ENCODE measurements at regions not wholly inside any gene's neighbourhood (a gene's known extent, or its start where the extent isn't known, plus 50 kb on each side); places are given as distances from the start of the nearest gene placed in this dataset.

DNA sequence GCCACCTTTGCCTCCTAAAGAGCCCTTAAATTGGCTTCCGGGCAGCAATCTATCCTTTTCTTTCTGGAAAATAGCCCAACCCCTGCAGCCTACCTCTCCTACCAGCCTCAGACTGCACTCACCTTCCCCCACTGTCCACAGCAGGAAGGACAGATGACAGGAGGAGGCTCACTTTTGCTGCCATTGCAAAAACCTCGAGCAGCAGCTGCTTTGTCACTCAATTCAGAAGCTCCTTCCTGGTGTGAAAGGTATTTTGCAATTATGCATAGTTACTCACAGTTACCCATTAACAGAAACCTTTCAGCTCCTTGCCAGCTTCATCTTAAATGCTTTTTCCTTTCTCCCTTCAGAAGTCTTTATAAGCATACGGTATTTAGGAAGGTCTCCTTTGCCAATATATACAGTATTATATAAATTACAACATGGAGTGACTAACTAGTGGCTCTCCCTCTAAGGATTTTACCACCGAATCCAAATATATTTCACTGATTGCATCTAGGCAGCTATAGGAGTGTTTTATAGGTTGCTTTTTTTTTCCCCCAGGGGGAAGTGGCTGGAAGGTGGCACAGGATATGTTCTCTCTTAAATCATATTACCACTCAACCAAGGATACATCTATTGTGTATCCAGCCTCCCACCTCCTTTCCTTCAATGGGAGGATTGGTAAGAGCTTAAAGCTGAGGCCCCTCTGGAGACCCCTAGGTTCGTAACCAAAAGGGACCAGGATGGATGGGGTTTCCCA lies 142.1 kb upstream of the IPO9 start:
- no peak for DNase-seq (ENCODE audit: low read depth)

DNA sequence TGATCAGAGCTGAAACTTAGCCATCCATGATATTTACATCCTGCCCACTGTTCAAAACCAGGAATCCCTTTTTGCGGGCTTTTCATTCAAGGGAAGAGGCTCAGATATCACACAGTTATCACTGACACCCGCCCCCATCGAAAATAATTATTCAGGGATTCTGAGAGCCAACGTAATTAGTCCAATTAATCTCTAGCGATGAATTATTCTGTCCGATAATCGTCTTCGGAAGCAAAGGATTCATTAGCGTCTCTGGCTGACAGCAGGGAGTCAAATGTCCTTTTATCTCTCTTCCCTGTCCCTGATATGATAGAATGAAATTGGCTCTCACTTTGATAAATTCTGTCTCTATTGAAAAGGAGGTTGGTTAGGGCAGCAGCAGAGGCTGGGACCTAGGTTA lies 140.4 kb upstream of the IPO9 start:
- DNase-seq (ENCODE audit: low read depth): no peak

DNA sequence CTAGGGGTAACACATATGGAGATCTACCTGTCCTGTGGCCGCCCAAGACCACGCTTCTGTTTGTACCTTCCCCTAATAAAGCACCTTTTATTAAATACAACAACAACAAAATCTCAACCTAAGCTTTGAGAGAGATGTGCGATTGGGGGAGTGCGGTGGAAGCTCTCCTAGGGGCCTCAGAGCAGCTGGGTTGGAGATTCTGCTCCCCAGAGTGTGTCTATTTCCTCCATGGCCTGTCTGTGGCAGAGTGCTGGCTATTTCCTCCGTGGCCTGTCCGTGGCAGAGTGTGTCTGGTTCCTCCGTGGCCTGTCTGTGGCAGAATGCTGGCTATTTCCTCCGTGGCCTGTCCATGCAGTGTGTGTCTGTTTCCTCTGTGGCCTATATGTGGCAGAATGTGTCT lies 139.3 kb upstream of the IPO9 start:
- no peak for DNase-seq (ENCODE audit: low read depth)

DNA sequence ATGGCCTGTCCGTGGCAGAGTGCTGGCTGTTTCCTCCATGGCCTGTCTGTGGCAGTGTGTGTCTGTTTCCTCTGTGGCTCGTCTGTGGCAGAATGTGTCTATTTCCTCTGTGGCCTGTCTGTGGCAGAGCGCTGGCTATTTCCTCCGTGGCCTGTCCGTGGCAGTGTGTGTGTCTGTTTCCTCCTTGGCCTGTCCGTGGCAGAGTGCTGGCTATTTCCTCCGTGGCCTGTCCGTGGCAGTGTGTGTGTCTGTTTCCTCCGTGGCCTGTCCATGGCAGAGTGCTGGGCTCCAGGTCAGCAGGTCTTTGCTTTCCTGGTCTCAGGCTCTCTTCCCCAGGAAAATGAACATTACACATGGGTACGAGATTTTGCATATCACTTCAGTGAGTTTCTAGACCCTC lies 138.4 kb upstream of the IPO9 start:
- no peak for DNase-seq (ENCODE audit: low read depth)

DNA sequence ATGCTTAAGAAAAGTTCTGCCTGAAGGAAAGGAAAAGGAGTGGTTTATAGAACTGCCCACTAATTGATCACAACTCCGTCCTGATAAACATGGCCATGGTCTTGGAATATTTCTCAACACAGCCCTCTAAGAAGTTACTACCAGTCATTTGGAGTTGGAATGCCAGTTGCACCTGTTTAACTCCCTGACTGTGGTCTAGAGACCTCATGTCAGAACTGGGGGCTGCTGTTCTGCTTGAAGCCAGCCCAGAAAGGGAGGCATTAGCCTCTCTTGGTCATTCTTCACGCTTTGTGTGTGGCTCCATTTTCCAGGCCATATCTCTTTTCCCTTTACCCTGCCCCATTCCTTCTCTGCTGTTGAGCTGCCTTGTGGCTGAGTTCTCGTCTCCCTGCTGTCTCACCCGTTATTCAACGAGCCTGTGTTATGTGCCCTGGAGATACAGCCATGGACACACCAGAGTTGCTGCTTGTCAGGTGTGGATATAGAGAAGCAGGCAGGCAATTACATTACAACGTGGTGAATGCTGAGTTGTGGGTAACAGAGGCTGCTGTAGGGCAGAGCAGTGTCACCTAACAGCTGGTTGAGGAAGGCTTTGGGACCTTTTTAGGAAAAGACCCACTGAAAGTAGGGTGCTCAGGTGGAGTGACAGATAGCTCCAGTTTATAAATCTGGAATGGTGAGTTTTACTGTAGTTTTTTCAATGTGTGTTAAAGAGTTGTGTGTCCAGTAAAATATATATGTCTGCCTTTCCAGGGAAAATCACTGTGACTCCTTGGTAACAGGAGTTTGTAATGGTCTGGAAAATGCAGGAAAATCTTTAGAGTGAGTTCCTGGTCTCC lies 137.0 kb upstream of the IPO9 start:
- DNase-seq (ENCODE audit: low read depth): no peak

DNA sequence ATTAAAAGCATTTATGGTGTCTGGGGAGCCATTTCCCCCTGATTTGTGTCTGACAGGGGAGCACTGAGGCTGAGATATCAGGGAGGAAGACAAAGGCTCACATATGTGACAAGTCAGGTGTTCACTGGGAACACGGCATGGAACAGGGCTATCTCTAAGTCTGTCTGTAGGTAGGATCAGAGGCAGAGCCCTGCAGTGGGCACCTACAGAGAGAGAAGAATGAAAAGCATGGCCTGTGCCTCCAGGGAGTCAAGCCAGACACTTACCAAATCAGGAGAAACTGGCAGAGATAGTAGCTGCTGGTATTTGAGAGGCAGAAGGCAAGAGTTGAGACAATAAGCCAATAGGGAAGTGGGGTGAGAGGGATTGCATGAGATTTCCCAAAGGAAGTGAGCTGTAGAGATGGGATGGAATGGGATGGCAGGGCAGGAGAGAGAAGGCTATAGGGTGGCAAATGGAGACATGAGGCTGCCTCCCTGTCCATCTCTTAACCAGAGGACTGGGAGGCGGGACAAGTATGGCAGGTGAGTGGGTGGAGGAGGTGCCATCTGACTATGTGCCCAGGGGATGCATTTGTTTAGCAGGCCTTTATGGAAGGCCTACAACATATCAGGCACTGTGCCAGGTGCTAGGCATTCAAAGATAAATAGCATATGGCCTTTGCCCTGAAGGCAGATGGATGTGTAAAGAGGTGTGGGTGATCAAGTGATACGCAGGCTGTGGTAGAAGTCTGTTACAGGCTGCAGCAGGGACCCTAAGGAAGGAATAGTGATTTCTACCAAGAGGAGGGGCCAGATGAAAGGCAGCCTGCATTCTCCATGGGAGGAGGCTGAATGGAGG lies 136.2 kb upstream of the IPO9 start:
- no peak for DNase-seq (ENCODE audit: low read depth)

DNA sequence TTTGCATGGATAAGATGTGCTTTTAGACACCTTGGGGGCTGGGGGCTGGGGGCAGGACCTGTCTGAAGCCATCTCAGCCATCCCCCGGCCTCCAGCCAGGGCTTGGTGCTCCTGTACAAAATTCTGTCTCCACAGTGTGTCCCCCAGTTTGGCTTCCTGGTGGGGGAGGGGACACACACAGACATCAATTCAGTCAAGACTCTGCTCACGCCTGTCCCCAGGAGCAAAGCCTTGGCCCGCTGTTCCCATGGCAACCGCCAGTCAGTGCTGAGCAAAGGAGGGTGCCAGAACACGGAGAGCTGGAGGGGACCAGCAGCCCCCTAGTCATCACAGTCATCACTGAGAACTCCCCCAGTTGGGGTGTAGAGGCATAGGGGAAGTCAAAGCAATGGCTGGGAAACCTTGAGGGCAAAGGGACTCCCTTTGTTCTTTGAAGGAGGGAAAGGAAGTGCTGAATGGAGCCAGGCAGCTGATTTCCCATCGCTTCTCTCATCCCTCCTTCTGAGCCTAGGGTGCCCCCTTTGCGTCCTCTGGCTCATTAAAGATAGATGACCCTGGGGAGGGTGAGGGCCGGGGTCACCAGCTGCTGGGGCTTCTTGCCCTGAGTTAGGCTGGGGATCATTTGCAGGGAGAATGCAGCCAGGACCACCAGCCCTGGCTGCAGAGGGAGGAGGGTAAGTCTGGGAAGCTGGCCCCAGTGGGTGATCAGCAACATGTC lies 134.9 kb upstream of the IPO9 start:
- no peak for DNase-seq (ENCODE audit: low read depth)

DNA sequence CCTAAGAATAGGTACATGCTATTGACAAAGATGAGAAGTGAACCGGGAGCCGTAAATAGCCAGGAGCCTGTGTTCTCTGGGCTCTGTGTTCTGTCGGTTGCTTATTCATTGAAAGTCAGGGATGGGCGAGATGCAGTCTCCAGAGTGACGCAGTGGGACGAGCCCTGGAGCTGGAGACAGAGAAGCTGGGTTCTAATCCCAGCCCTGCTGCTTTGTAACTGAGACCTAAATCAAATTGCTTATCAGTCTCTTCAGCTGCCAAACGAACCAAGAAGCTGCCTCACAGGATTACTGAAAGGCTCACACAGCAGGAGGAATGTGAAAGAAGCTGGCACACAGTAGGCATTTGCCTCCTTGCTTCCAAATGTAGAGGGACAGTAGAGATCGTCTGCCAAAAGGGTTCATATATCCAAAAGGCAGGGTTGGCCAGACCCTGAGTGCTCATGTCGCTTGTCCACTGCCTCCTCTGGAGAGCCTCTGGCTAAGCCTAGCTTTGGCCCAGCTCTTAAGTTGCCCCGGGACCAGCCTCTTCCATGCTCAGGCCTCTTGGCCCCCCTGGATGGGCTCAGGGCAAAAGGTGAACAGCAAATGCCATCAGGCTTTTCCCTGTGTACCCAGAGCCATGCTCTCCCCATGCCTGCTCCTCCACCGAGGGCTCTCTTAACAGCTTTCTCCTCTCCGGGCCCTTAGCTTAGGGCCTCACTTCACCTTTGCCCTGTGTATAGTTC lies 134.2 kb upstream of the IPO9 start:
- DNase-seq (ENCODE audit: low read depth): no peak

DNA sequence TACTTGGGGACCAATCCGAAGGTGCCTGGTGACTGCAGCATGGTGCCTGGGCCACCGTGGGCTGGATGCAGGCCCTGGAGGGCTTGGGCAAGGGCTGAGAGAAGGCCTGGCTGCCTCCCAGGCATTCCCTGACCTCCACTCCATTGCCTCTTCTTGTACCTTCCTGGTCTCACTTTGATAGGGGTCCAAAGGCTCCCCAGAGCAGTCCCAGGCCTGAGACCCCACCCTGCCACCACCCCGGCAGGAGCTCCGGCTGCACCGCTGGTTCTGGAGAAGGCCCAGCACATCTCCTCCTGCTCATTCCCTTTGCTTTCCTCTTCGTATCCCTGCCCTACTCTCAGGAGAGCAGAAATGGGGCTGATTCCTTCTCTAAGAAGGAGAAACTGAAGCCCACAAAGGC lies 133.3 kb upstream of the IPO9 start:
- no peak for DNase-seq (ENCODE audit: low read depth)

DNA sequence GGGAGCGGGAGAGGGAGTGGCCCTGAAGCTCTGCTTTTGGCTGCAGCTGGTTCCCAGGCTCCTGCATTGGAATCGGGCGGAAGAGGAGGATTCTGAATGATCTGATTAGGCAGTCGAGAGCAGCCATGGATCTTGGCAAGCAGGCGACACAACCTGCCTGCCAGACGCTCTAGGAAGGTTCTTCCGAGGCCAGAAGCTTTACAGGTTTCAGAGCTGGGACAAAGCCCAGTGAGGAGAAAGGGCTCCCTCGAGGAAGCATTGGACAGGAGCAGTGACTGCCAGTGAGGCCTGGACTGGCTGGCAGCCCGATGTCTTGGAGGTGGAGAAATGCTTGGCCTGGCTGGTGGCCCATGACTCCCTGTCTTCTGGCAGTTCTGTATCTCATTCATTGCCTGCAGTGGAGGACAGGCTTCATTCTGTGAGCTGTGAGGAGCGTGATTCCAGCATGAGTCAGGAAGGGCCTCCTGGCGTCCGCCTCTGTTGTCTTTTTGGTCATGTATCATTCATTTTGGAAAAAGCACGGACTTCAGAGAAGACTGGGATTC lies 132.7 kb upstream of the IPO9 start:
- peak; percentile 96 for DNase-seq (ENCODE audit: low read depth)

DNA sequence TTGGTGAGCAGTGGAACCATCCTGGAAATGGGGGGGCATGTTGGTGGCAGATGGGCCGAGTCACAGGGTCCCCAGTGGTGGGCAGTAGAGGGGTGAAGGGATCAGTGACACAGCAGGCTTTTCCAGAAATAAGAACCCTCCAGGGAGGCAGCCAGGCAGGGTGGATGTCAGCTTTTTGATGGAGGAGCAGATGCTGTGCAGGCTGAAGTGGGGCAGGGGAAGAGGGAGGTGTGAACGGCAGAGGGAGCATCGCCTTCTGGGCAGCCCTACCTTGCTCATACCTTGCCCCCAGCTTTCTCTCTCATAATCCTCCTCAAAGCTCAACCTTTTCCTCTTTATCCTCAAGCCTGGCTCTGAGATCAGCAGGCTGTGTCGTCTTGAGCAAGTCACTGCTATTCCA lies 131.8 kb upstream of the IPO9 start:
- no peak for DNase-seq (ENCODE audit: low read depth)

DNA sequence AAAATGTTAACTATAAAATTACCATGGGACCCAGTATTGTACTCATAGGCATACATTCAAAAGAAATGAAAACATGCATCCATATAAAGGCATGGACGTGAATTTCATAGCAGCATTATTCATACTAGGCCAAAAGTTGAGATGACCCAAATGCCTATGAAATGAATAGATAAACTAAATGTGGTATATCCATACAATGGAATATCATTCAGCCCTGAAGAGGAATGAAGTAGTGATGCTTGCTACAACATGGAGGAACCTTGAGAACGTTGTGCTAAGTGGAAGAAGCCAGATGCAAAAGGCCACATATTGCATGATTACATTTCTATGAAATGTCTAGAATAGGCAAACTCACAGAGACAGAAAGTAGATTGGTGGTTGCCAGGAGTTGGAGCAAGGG lies 127.1 kb upstream of the IPO9 start:
- no peak for DNase-seq (ENCODE audit: low read depth)

DNA sequence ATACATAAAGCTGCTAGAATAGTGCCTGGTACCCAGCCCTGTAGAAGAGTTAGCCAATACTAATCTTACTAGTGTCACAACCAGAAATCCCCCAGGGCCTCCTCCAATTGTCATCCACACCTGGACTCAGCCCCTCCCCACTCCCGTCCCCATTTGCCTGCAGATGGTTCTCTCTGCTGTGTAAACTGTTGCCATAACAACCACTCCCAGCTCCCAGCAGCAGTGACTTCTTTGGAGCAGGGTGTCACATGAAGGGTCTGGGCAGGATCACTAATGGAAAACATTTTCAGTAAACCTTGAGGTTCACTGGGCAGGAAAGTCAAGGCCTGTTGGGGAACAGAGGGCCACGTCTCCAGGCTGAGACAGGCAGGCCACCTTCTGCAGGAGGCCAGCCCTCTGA lies 126.0 kb upstream of the IPO9 start:
- DNase-seq (ENCODE audit: low read depth): no peak

DNA sequence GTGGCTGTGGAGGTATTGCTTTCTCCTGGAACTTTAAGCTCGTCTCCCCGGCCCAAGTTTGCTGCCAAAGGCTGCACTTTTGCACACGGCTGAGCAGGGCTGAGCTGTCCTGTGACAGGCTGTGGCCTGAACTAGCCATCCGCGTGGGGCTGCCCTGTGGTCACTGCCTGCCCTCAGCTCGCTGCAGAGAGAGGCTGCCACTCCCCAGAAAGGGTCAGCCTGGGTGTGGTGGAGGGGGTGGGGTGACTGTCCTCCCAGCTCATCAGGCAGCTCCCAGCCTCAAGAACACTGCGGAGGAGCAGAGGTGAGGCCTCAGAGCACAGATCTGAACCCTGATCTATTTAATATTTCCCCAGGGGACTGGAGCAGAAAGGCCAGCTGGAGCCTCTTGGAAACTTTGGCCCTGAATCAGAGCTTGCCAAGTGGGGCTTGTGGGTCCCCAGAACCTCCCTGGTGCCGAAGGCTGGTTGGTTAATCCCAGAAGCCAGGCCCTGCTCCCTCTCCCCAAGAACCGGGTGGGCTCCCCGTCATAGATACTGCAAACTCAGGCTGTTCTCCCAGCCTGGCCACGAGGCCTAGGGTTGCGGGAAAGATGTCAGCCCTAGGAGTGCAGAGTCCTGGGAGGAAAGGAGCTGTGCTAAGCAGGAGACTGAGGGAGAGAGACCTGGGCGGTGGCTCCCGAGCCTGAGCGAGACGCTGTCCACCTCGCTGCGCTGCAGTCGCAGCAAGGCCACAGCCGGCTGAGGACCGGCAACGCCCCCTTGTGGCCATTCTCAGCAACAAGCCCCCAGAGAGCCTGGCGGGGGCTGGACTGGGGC lies 125.1 kb upstream of the IPO9 start:
- DNase-seq (ENCODE audit: low read depth): peak; percentile 69

DNA sequence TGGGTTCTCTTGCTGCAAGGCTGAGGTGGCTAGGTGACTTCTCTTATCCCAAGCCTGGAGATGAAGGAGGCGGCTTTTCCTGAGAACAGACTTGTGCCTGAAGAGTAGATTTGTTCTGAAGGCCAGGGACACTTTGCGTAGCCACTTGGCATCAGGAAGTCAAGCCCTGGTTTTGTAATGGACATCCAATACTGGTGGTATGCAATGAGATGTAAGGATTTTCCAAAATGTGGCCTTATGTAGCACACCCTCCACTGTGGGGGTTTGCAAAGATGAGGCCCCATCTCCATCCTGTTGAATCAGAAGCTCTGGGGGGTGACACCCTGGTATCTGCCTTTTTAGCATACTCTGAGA lies 124.5 kb upstream of the IPO9 start:
- DNase-seq (ENCODE audit: low read depth): no peak

DNA sequence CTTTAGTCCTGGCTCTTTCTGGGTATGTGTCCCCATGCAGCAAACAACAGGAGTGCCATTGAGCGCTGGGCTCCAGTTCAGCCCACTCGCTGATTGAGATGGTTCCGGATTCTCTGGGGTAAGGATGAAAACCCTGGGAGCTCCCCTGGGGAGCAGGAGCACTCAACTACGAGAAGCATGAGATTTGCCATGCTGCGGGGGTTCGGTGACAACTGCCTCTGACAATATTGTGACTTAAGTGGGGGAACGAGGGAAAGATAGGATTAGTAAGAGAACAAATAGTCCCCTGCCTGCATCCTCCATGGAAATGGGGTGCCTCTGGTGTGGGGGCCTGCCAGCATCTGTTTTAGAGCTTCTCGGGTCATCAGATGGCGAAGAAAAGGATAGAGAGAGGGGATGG lies 123.6 kb upstream of the IPO9 start:
- no peak for DNase-seq (ENCODE audit: low read depth)

DNA sequence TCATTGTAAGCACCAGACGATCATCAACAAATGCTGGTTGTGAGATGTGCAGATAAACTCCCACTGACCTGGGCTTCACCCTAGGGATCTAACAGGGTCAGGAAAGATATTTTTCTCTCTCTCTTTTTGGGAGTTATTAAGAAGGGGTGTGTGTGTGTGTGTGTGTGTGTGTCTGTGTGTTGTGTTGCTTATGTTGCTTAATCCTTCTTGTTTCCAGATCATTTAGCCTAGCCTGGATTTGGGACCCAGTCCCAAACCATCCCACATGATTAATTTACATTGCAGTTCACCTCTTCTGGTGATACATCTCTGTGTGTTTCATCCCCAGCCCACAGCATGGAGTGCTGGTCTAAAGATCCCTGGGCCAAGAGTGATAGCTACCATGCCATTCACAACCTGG lies 122.8 kb upstream of the IPO9 start:
- no peak for DNase-seq (ENCODE audit: low read depth)

DNA sequence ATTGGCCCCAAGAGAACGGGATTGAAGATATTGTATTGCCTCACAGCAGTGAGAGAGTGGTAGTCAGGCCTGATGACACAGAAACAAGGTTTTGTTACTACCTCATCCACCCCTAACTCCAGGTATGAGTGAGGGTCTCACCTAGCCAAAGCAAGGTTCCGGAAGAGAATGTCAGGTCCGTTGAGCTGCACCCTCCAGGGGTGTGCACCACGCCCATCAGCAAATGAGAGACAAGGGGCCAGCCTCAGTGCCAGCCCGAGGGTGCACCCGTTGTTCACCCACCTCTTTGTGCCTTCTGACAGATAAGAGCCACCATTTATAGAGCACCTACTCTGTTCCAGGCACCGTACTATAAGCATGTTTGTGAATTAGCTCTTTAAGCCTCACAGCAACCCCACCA lies 121.9 kb upstream of the IPO9 start:
- no peak for DNase-seq (ENCODE audit: low read depth)

DNA sequence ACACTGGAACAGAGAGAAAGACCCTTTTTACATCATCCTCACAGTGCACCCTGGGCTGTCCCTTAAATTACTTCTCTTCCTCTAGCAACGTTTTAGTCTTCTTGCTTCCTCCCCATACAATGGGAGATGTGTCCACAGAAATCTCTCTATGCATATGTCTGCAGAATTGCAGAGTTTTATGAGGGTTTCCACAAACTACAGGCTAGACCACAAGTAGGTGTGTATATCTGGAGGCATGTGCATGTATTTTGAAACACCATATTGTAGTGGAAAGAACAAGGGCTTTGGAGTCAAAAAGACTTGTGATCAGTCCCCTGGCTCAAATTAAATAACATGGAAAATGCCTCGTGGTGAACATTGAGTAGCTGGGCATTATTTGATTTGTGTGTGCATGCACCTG lies 121.3 kb upstream of the IPO9 start:
- no peak for DNase-seq (ENCODE audit: low read depth)

DNA sequence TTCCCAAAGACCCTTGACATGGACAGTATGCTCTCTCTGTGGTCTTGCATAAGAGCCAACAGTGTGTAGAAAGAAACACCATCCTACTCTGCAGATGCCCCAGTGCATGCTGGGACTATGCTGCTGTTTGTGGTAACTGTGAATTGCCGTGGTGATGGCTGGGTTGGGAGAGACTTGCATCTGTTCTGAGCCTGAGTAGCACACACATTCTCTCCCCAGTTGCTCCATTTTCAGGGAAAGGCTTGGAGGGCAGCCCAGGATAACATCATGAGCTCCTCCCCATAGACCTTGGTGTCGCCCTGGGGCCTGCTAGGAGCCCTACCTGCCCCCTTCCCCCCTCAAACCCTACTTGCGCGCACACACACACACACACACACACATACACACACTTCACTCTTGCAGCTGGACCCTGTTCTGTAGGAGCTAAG lies 120.9 kb upstream of the IPO9 start:
- DNase-seq (ENCODE audit: low read depth): peak; percentile 65
